ENCODE measurements at regions not wholly inside any gene's neighbourhood (a gene's known extent, or its start where the extent isn't known, plus 50 kb on each side); places are given as distances from the start of the nearest gene placed in this dataset.

DNA sequence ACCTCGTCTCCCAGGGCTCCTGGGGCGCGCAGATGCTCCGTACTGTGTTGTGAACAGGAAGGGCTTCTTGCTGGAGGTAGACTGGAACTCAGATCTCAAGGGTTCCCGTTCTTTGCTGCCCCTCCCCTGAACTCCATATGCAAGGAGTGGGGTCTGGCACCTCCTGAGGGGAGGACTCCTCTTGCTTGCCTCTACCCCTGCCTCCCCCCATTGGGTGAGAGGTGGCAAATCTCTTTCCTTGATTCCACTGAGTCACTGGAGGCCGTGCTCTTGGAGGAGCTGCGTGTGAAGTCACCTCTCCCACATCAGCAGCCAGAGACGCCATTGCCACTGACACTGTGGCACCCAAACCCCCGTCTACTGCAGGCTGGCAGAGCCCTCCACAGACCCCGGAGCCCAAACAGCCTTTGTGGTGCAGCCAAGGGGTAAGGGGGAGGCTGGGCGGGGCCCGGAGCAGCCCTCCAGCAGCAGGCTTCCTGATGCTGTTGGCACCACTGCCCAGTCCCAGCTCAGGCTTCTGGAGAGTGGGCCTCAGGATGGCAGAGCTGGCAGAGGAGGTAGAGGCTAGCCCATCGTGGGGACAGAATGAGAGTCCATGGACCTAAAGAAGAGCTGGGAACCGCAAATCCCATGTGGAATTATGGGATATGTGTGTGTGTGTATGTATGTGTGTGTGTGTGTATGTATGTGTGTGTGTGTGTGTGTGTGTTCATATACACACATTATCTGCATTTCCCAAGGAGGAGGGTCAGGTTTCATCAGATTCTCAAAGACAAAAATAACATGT is 104.9 kb upstream of the RUNX3 start:
- peak overlapping the region; percentile 35 for H3K4me3 Mint-ChIP-seq
- no peaks in the 10 kb centered on the region for H3K4me1 Mint-ChIP-seq (ENCODE audit: low read depth)
- peak overlapping the region; percentile 88 for H3K27ac Mint-ChIP-seq

DNA sequence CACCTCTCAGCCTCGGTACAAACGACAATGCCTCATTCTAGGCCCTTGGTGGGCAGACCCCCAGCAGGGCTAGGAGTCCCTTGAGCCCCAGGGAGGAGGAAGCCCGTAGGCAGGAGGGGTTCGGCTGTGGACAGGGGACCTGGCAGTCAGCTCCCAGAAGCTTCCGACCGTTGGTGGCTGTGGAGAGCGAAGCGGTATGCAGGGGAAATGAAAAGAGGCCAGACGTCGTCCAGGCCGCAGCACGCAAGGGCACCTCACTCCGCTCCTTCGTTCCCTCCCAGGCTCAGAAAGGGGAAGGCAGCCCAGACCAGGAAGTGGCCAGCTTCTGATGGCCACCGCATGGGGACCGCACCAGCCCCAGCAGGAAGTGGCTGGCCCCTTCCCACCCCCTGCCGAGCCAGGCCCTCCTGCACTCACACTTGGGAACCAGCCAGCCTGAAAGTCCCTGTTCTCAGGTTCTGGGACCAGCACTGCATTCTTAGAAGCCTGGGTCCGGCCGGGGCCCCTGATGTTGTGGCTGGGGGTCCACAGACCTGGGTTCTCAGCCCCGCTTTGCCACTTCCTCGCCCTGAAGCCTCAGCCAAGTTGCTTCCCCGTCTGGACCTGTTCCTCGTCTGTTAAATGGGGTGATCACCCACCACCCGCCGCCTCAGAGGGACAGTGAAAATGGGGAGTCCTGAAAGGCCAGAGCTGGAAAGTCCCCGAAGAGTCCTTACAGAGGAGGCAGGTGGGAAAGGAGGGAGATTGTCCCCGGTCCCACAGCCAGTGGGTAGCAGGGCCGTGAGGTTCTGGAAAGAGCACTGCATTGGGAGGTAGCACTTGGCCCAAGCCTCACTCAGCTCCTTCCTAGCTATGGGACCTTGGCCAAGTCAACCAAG is 104.0 kb upstream of the RUNX3 start:
- Mint-ChIP-seq H3K27me3 (peaks cover 24% of the 10 kb centered on the region), H3K4me1 (ENCODE audit: low read depth) (no peaks in the 10 kb centered on the region), H3K27ac (peak overlapping the region; percentile 88), H3K36me3 (ENCODE audit: low read depth) (no peaks in the 10 kb centered on the region), H3K4me3 (no peak overlapping the region), H3K9me3 (no peaks in the 10 kb centered on the region)
- intact Hi-C loops (cut with micrococcal nuclease) = loop anchor here (5.0 to 10.0 kb wide), 2 partner anchors 71 to 77 kb away; no protein-coding TSS in a partner anchor

More for the DNA sequence above, 104.9 kb upstream of the RUNX3 start:
- peaks cover 24% of the 10 kb centered on the region for H3K27me3 Mint-ChIP-seq
- no peaks in the 10 kb centered on the region for H3K9me3 Mint-ChIP-seq
- intact Hi-C loops (cut with micrococcal nuclease) = loop anchor here (5.0 to 10.0 kb wide), 2 partner anchors 70 to 78 kb away; no protein-coding TSS in a partner anchor
- no peaks in the 10 kb centered on the region for H3K36me3 Mint-ChIP-seq (ENCODE audit: low read depth)

DNA sequence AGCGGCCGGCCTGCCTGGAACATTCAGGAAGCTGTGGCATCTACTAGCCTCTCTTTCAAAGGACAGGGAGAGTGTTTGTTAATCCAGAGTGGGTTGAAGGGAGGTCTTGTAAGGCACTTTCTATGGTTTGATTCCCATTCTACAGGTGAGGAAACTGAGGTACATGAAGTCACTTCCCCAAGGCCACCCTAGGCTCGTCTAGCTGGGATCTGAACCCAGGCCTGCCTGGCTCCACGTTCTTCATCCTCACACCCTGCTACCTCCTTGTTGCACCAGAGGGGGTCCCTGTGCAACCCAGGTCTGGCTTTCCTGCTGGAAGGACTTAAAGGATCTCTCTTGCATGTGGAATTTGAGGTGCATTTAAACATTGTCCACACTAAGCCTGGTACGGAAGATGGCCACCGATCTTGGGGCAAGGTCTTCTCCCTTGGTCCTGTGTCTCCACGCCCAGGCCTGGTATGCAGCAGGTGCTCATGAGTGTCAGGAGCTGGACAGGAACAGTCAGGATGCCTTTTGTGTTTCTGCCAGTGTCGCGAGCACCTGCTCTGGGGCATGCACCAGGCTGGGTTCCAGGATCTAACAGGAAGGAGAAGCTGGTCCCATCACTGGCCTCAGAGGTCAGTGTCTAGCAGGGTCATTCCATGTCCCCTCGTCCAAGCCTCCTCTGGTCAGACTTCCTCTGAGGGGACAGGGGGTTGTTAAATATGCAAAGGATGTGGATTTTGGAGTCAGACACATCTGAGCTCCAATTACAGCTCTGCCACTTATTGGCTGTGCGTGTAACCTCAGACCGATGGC is 103.2 kb upstream of the RUNX3 start:
- H3K4me1 Mint-ChIP-seq (ENCODE audit: low read depth) = no peaks in the 10 kb centered on the region
- H3K36me3 Mint-ChIP-seq (ENCODE audit: low read depth) = no peaks in the 10 kb centered on the region
- no peak overlapping the region for H3K4me3 Mint-ChIP-seq
- intact Hi-C loops (cut with micrococcal nuclease) = loop anchor here (5.0 to 10.0 kb wide), 2 partner anchors 72 to 76 kb away; no protein-coding TSS in a partner anchor
- H3K27me3 Mint-ChIP-seq = peaks cover 29% of the 10 kb centered on the region
- peak overlapping the region; percentile 88 for H3K27ac Mint-ChIP-seq
- H3K9me3 Mint-ChIP-seq = no peaks in the 10 kb centered on the region

DNA sequence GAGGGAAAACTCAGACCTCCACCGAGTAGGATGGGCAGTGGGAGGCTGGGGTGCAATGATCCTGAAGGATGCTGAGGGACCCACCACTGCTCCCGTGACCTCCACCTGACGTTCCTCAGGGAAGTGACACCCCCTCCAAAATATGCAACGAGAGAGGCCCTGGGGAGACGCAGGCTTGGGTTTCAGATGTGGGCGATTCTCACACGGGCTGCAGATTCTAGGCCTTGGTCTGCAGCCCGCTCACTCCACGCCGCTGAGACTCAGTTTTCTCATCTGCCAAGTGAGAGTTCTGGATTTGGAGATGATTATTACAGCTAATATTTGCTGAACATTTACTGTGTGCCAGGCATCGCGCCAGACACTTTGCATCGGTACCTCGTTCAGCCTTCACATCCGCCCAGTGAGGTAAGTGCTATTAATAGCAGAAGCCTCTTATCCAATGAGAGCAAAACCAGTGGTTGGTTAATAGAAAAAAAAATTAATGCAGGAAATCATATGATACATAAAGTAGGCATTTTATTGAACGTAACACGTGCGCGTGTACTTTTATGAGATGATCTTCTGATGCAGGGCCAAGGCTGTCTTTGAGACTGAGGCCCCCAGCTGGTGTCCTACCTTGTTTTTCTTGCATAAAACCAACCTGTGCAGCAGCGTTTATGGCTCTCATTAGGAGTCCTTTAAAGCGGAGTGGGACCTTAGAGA is 102.0 kb upstream of the RUNX3 start:
- H3K27ac Mint-ChIP-seq = peak overlapping the region; percentile 67
- no peaks in the 10 kb centered on the region for H3K9me3 Mint-ChIP-seq
- no peak overlapping the region for H3K4me3 Mint-ChIP-seq
- peaks cover 33% of the 10 kb centered on the region for H3K27me3 Mint-ChIP-seq
- intact Hi-C loops (cut with micrococcal nuclease) = loop anchor here (5.0 to 10.0 kb wide), 2 partner anchors 73 to 75 kb away; no protein-coding TSS in a partner anchor
- H3K4me1 Mint-ChIP-seq (ENCODE audit: low read depth) = no peaks in the 10 kb centered on the region
- H3K36me3 Mint-ChIP-seq (ENCODE audit: low read depth) = no peaks in the 10 kb centered on the region

DNA sequence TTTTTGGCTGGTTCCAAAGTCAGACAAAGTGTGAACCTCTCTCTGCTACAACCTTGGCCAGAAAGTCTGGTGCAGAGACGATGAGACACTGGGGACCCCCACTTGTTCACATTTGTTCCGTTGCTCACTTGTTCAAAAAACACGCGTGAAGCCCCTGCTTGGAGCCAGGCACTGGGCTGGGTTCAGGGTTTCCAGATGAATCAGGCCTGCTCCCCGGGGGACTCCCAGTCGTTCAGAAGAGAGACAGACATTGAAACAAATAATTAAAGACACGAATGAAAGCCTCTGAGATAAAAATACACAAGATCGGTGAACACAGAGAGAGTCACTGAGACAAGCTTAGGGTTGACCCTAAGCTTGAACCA is 101.5 kb upstream of the RUNX3 start:
- H3K9me3 Mint-ChIP-seq = no peaks in the 10 kb centered on the region

DNA sequence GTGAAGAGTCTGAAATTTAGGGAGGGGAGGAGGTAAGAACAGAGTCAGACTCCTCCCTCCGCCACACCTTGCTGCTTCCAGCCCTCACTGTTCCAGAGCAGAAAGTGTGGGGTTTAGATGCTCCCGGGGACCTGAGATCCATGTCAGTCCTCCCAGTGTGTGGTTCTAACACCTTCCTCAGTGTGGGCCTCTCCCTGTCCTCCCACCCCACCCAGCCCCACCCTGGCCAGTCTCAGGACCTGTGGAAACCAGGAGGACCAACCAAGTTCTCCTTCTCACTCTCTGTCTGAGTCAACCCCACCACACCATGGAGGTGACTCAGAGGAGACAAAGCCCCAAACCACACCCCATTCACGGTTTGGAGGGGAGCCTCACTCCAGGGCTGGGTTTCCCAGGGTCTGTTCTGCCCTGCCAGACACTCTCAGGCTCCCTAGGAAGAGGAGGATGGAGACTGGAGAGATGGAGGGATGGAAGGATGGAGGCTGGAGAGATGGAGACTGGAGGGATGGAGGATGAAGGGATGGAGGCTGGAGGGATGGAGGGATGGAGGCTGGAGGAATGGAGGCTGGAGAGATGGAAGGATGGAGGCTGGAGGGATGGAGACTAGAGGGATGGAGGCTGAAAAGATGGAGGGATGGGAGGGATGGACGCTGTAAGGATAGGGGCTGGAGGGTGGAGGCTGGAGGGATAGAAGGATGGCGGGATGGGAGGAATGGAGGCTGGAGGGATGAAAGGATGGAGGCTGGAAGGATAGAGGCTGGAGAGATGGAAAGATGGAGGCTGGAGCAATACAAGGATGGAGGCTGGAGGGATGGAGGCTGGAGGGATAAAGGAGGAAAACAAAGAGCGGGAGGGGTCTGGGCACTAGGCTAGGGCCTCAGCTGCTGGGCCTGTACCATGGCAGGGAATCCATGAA is 100.9 kb upstream of the RUNX3 start:
- Mint-ChIP-seq H3K4me3 (no peak overlapping the region), H3K4me1 (ENCODE audit: low read depth) (no peaks in the 10 kb centered on the region), H3K36me3 (ENCODE audit: low read depth) (no peaks in the 10 kb centered on the region), H3K27ac (peak overlapping the region; percentile 67), H3K27me3 (peaks cover 36% of the 10 kb centered on the region), H3K9me3 (no peaks in the 10 kb centered on the region)
- intact Hi-C loops (cut with micrococcal nuclease) = loop anchor here (5.0 to 10.0 kb wide), 2 partner anchors 74 kb away; no protein-coding TSS in a partner anchor

More for the DNA sequence above, 101.5 kb upstream of the RUNX3 start:
- Mint-ChIP-seq H3K27ac (peak overlapping the region; percentile 67), H3K36me3 (ENCODE audit: low read depth) (no peaks in the 10 kb centered on the region), H3K27me3 (peaks cover 36% of the 10 kb centered on the region), H3K4me3 (no peak overlapping the region), H3K4me1 (ENCODE audit: low read depth) (no peaks in the 10 kb centered on the region)
- intact Hi-C loops (cut with micrococcal nuclease) = loop anchor here (5.0 to 10.0 kb wide), 2 partner anchors 73 to 74 kb away; no protein-coding TSS in a partner anchor

DNA sequence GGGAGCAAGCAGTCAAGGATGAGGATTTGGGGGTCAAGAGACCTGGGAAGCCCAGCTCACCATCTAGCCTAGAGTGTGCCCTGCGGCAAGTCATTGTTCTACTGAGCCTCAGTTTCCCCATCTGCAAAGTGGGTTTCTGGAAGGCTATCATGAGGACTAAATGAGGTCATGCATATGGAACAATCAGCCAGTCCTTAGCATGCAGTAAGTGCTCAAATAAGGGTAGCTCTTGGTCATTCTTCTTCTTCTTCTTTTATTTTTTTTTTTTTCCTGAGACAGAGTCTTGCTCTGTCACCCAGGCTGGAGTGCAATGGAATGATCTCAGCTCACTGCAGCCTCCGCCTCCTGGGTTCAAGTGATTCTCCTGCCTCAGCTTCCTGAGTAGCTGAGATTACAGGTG is 99.9 kb upstream of the RUNX3 start:
- intact Hi-C loops (cut with micrococcal nuclease) = loop anchor here (5.0 to 10.0 kb wide), 2 partner anchors 73 to 75 kb away; no protein-coding TSS in a partner anchor
- Mint-ChIP-seq H3K4me3 (no peak overlapping the region), H3K27me3 (peaks cover 36% of the 10 kb centered on the region), H3K4me1 (ENCODE audit: low read depth) (no peaks in the 10 kb centered on the region), H3K36me3 (ENCODE audit: low read depth) (no peaks in the 10 kb centered on the region), H3K9me3 (no peaks in the 10 kb centered on the region), H3K27ac (peak overlapping the region; percentile 70)

DNA sequence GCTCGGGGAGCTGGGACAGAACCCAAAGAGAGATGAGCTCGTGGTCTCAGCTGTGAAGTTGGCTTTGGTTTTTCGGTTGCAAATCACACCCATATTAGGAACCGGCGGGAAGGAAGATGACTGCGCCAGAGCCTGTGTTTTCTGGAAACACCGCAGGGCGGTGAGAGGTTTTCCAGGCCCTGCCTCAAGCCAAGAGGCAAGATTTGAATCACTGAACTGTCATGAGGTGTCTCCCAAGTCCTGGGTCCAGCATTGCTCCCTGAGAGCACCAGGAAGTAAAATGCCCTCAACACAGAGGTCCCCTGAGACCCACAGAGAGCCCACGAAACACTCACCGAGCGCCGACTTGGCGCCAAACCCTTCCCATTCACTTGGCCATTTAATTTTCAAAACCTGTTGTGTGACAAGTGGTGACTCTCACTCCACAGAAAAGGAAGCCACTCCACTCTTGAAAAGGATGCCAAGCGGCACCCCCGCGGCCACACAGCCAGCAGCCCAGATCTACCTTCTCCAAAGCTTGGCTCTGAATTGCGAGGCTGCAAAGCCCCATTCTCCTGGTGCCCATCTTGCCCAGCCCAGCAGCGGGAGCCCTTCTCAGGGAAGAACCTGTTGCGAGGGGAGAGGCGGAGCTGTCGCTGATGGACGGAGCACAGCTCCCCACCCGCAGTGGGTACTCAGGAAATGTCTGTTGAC is 99.0 kb upstream of the RUNX3 start:
- Mint-ChIP-seq H3K4me3 (peak overlapping the region; percentile 1), H3K9me3 (no peaks in the 10 kb centered on the region), H3K36me3 (ENCODE audit: low read depth) (no peaks in the 10 kb centered on the region), H3K4me1 (ENCODE audit: low read depth) (no peaks in the 10 kb centered on the region), H3K27ac (peak overlapping the region; percentile 70), H3K27me3 (peaks cover 41% of the 10 kb centered on the region)
- intact Hi-C loops (cut with micrococcal nuclease) = no loop called here

DNA sequence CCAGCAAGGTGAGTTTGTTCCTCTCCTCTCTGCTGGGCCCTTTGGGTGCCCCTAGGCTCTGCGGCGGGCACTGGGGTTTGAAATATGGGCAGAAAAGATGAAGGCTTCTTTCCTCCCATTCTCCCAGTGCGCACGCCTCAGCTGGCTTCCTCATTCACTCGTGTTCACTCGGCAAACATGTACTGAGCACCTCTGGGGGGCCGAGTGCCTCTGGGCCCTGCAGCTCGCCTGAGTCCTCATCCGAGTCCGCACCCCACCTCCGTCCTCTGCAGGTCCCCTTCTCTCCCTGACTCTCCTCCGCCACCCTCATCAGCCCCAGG is 98.5 kb upstream of the RUNX3 start:
- H3K9me3 Mint-ChIP-seq = no peaks in the 10 kb centered on the region
- H3K27me3 Mint-ChIP-seq = peaks cover 41% of the 10 kb centered on the region
- intact Hi-C loops (cut with micrococcal nuclease) = no loop called here
- H3K4me1 Mint-ChIP-seq (ENCODE audit: low read depth) = no peaks in the 10 kb centered on the region
- no peaks in the 10 kb centered on the region for H3K36me3 Mint-ChIP-seq (ENCODE audit: low read depth)
- H3K27ac Mint-ChIP-seq = peak overlapping the region; percentile 70
- no peak overlapping the region for H3K4me3 Mint-ChIP-seq

DNA sequence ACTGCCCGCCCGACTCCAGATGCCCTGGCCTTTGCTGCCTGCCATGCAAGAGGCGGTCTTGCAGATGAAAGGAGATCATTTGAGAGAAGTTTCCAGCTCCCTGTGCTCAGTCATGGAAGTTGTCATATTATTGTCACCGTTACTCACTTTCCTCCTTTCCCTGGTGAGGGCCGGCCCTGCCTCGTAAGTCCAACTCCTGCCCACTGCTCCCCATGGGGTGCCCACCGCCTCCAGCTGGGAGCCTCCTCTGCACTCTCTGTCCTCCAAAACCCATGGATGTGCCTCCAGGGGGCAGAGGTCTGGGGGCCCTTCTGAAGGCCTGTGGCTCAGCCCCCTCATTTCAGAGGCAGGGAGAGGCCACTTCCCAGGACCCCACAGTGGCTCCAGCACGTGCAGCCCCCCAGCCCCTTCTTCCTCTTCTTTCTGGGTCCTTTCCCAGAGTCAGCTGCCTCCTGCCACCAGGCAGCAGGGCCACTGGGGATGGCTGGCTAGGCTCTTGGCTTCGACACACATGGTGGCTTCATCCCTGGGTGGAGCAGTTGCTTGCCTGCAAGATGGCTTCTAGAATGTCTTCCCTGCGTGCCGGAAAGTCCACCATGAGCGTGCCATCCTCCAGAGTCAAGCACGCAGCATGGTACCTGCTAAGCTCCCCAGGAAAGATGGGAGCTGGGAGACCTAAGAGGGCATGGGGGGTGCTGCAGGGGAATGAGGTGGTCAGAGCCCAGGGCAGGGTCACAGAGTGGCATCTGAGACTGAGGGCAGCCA is 97.9 kb upstream of the RUNX3 start:
- peaks cover 39% of the 10 kb centered on the region for H3K27me3 Mint-ChIP-seq
- H3K27ac Mint-ChIP-seq = peak overlapping the region; percentile 70
- intact Hi-C loops (cut with micrococcal nuclease) = no loop called here
- no peaks in the 10 kb centered on the region for H3K4me1 Mint-ChIP-seq (ENCODE audit: low read depth)
- H3K36me3 Mint-ChIP-seq (ENCODE audit: low read depth) = no peaks in the 10 kb centered on the region
- H3K9me3 Mint-ChIP-seq = no peaks in the 10 kb centered on the region
- H3K4me3 Mint-ChIP-seq = no peak overlapping the region

DNA sequence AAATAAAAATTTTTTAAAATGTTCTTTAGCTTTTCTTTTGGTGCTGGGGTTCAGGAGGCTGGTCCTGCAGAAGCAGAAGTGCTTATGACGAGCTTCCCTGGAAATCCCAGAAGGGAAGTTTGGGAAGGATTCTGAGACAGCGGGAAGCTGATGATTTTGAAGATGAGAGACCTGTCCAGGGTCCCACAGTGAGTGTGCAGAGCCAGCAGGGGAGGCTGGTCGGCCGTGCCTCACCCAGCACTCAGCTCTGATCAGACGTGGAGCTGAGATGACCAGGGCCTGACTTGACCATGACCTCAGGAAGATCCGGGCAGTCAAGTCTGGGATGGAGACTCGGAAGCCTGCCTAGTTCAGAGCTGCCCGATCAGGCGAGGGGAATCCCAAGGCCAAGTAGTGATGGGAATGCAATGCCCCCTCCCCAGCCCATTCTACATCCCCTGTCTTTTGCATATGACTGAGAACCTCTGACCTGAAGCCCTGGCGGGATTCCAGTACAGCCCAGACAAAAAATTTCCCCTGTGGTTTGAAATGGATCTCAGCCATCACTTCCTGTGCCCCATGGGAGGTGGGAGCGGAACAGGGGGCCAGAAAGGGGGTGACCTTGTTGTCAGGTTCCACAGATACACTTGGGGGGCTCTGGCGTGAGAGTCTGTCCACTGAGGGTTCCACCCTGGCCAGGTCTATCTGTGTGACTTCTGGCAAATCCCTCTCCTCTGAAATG is 96.8 kb upstream of the RUNX3 start:
- Mint-ChIP-seq H3K4me3 (no peak overlapping the region), H3K36me3 (ENCODE audit: low read depth) (no peaks in the 10 kb centered on the region), H3K4me1 (ENCODE audit: low read depth) (no peaks in the 10 kb centered on the region), H3K27ac (no peak overlapping the region), H3K27me3 (peaks cover 35% of the 10 kb centered on the region), H3K9me3 (no peaks in the 10 kb centered on the region)
- intact Hi-C loops (cut with micrococcal nuclease) = no loop called here
